Middle frontal gyrus (tissue), 1 donor: ENCODE measurements at regions not wholly inside any gene's neighbourhood (a gene's known extent, or its start where the extent isn't known, plus 50 kb on each side); places are given as distances from the start of the nearest gene placed in this dataset.
"Not testable (repeated sequence)": the region's sequence is repeated elsewhere in the genome, so short reads cannot be mapped to it uniquely, and the experiment has no call there.

ENCODE experiments used
- DNase-seq: peaks from one replicate; pipeline ENCODE4 v3.0.0-alpha.2; 2015; ENCODE audit warnings: low spot score; ENCODE audit errors: extremely low spot score

DNA sequence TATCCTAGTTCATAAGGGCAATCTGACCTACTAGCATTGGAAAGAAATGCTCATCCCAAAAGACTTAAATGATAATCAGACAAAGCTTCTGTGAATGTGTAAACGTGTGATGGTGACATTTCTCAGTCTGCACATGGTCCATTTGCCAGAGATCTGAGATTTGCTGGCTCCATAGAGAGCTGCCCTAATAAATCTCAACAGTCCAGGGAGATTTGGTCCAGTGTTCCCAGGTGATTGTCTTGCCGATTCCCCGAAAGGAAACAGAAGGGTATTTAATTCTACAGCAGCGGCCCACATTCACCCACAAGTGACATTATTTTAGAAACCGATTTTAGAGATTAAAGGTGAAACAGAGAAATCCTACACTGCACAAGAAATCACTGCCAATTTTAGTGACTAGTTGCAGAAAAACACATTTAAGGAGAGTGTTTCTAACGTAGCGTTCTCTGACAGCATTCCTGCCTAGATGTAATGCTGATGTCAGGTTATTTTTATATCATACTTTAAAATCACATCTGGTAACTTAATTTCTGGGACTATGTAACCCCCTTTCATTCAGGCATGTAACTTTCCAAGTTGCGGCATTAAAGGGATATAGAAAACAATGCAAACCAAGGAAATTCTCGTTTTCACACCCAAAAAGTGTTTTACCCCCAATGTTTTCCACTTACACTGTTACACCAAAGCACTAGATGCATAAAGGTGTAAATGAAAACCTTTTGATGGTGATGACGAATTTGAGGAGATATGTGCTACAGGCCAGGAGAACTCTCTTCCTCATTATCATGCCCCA is 231.9 kb upstream of the FN1 start:
- DNase-seq: no peak

DNA sequence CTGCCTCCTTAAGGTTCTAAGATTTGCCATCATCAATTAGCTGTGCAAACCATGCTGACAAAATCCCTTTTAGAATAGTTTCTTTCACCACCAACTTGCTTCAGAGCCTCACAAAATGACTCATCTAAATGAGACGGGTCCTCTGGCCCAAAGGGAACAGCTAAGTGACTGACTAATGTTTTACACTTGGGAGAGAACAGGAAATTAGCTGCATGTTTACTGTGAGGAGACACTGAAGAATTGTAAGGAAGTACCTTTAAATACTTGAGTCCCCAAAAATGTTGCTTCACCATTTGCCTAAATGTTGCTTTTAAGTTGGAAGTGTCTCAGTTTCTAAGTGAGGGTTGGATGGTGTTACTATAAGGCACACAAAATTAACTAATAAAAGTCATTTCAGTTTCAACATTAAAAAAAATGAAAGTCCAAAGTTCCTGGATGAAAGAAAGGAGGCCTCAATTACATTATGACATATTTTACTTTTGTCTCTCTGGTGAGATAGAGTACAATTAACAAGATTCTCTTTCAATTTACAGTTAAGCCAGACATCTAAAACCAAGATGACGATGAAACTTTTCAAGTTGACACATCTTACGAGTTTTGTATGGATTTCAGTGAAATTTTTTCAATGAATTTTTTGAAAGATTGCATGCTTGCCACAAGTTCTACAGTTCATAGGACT is 229.1 kb upstream of the FN1 start:
- no peak for DNase-seq

GRCh38 chr2:215662715-215663114 is 226.8 kb upstream of the FN1 start:
- DNase-seq: no peak

DNA sequence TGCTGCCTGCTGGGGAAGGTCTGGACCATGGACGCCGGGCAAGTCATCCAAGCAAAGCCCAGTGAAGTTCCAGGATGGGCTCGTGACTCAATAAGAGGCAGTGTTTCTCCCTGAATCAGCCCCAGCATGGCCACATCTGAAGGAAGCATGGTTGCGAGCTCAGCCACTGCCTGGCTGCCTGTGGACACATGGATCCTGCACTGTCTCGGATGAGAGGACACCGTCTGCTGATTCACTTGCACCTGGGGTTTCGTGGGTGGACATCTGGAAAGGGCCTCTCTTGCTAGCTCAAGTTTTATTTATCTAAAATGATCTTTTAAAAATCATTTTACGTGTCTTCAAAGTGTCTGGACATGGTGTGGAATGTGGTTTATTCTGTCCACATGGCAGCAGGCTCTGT is 224.8 kb upstream of the FN1 start:
- no peak for DNase-seq

DNA sequence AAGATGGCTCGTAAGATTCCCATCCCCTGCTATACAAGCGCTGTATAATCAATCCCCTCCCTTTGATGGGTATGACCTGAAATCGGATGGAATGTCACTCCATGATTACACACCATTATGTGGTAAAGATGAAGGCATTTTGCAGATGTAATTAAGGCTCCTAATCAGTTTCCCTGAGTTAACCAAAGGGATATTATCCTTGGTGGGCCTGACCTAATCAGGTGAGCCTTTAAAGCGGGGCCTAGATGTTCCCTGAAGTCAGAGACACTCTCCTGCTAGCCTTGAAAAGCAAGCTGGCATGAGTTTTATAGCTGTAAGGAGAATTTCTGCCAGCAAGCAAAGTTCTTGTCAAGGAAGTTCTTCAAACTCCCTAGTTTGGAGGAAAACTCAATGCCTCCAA is 223.8 kb upstream of the FN1 start:
- DNase-seq: no peak

DNA sequence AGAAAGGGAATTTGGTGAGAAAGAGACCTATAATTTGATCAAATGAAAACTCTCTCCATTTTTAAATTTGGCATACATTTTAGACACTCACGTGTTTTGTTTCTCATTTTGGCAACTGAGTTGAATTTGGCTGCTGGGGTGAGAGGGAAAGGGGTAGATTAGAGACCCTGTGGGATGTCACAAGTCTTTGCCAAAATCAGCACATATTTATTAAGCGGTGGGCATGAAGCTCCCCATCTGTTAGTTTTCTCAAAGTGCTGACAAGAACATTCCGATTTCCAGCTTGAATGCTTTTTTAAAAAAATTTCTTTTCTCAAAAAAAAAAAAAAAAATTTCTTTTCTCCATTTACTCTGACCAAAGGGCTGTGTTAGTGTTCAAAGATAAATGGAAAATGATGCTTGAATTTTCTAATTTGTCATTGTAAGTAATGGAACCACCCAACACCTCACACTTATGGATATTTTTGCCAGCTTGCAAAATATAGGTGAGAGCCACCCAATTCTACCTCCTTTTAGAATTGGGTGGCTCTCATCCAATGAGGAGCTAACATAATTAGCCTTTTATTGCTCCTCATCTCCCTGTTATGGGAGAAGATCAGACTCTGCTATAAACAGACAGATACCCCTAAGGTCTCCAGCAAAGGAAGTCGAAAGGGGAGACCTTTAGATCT is 222.9 kb upstream of the FN1 start:
- DNase-seq: no peak

- DNase-seq: no peak
These were observed 222.0 kb upstream of the FN1 start for GRCh38 chr2:215657844-215658243.

DNA sequence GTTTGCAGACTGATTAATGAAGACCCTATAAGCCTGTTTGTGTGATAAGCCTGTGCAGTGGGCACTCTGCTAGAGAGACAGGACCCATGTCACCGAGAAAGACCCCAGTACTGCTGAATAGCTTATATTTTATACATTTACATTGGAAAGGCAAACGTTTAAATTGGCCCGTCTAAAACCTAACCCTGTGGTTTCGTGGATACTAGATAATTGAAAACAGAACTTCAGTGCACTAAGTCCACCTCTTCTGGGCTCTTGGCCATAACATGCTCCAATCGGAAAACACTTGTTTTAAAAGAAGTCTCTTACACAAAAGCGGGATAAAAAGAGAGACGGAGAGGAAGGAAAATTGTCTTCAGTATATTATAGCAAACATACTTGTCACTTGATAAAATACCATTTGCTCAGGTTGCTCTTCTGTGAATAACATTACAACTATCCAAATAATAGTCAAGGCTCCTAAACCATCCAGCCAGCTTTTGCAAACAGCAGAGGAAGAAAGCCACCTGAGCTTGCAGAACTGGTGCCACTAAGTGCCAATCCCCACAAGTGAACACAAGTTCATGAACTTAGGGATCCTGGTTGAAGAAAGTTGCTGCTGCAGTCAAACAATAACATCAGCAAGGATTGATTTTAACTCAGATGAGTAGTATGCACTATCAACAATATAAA is 218.4 kb upstream of the FN1 start:
- DNase-seq: no peak

GRCh38 chr2:215653344-215654030 is 217.6 kb upstream of the FN1 start:
- no peak for DNase-seq

GRCh38 chr2:215652388-215652787 is 216.5 kb upstream of the FN1 start:
- DNase-seq: no peak

GRCh38 chr2:215651412-215651811 is 215.5 kb upstream of the FN1 start:
- no peak for DNase-seq

DNA sequence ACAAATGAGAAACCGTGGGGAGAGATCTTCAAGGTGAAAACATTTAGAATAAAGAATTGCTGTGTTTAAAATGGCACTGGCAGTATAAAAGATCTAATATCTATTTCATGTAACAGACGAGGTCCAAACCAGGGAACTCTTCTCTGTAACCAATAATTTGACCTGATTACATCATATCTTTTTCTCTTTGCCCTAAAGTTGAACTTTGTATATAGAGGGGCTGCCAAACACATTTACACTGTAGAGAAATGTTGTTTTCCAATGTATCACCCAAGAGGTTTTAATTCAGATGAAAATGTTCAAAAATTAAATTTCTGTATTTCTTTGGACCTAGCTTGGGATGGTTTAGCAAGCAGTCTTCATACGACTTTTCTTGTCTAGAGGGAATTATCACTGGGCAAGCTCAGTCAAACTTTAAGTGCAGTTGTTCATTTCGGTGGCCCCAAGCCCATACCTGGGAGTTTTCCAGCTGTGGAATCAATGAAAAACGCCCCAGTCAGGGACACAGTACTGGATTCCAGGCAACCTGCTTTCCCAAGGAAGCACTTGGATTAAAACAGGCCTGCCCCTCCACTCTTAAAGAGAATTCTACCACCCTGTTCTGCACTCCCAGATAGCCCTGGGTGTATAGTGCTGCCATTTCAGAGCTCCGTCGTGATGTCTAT is 208.5 kb upstream of the FN1 start:
- DNase-seq: no peak

GRCh38 chr2:215638687-215639086 is 202.8 kb upstream of the FN1 start:
- no peak for DNase-seq

DNA sequence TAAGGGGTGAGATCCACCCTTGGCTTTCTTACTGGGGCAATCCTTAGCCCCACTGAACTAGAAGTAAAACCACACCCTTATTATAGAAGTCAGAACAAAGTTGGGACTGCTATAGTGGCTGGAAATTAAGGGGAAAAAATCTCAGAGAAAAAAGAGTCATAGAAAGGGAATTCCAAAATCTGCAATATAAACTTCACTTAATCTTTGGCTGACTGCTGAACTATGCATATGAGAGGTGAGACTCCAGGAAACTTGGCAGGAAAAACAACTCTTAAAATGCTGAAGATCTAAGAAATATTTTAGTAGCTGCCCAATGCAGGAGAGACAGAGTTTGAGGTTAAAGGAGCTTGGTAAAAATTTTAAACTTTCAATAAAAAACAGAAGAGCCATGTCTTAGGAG is 201.8 kb upstream of the FN1 start:
- DNase-seq: no peak

DNA sequence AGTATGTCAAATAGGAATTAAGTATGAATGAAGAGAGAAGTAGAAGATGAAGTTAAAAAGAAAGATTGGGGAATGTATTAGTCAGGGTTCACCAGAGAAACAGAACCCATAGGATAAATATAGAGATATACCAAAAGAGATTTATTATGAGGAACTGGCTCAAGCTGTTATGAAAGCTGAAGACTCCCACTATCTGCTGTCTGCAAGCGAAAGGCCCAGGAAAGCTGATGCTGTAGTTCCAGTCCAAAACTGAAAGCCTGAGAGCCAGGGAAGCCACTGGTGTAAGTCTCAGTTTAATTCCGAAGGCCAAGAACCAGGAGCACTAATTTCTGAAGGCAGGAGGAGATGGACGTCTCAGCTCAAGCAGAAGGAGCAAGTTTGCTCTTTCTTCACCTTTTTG is 200.9 kb upstream of the FN1 start:
- DNase-seq: no peak

DNA sequence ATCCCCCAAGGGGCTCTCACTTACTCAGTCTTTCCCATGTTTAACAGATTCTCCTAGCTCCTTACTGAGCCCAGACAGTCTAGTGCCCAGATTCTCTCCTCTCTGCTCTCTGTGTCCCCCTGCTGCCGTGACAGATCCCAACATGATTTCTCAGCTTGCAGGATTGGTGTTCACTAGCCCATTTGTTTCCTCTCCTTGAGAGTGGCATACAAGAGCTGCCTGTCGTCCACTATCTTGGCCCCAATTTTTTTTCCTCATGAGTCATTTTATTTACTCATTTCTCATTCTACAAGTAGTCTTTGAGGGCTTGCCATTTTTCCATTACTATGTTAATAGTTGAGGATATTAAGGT is 199.9 kb upstream of the FN1 start:
- DNase-seq: no peak

- DNase-seq: no peak
These were observed 199.4 kb upstream of the FN1 start for GRCh38 chr2:215635071-215635787.

- DNase-seq: no peak
These were observed 197.5 kb upstream of the FN1 start for GRCh38 chr2:215633360-215633759.

DNA sequence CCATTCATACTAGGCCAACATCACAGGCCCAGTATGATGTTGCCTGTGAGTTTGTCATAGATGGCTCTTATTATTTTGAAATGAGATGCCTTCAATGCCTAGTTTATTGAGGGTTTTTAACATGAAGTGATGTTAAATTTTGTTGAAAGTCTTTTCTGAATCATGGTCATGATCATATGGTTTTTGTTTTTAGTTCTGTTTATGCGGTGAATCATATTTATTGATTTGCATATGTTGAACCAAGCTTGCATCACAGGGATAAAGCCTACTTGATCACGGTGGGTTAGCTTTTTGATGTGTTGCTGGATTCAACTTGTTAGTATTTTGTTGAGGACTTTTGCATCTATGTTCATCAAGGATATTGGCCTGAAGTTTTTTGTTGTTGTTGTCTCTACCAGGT is 195.8 kb upstream of the FN1 start:
- DNase-seq: no peak

GRCh38 chr2:215630796-215631195 is 194.9 kb upstream of the FN1 start:
- not testable (repeated sequence) for DNase-seq
